ENCODE measurements at regions not wholly inside any gene's neighbourhood (a gene's known extent, or its start where the extent isn't known, plus 50 kb on each side); places are given as distances from the start of the nearest gene placed in this dataset.

GRCh38 chr4:38254825-38255224, 294.6 kb downstream of the PTTG2 start:
- 93 to 97% methylated on average over 1 of the region's 1 CpG for WGBS, 2 donors
- no peaks in the 10 kb centered on the region for H3K36me3 ChIP-seq
- intact Hi-C loops (cut with DNase I) = no loop called here
- no peaks in the 10 kb centered on the region for H3K4me1 ChIP-seq
- no peaks in the 10 kb centered on the region for H3K9me3 ChIP-seq
- TF ChIP-seq, protein P1, sequence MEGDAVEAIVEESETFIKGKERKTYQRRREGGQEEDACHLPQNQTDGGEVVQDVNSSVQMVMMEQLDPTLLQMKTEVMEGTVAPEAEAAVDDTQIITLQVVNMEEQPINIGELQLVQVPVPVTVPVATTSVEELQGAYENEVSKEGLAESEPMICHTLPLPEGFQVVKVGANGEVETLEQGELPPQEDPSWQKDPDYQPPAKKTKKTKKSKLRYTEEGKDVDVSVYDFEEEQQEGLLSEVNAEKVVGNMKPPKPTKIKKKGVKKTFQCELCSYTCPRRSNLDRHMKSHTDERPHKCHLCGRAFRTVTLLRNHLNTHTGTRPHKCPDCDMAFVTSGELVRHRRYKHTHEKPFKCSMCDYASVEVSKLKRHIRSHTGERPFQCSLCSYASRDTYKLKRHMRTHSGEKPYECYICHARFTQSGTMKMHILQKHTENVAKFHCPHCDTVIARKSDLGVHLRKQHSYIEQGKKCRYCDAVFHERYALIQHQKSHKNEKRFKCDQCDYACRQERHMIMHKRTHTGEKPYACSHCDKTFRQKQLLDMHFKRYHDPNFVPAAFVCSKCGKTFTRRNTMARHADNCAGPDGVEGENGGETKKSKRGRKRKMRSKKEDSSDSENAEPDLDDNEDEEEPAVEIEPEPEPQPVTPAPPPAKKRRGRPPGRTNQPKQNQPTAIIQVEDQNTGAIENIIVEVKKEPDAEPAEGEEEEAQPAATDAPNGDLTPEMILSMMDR (IDR thresholded peaks at IDR 0.05) = no peak
- no peak for TF ChIP-seq POLR2A (IDR thresholded peaks at IDR 0.05)
- no peak overlapping the region for H3K27ac ChIP-seq
- H3K27me3 ChIP-seq = no peaks in the 10 kb centered on the region
- no peak overlapping the region for H3K4me3 ChIP-seq (replicated peaks in 1 of 3)
- DNase-seq = no peak

DNA sequence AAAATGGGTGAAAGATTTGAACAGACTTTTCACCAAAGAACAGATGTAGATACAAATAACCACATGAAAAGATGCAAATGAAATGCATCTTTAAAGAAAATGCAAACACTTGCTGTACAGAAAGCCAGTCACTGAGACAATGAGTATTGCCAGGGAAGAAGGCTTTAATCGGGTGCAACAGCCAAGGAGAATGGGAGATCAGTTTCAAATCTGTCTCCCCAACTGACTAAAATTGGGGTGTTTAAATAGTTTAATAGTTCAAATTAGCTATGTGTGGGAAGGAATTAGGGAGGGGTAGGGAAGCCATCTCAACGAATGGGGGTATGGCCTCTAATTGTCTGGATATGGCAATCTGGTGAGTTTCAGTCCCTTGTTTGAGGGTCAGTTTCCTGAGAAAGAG, 295.4 kb downstream of the PTTG2 start:
- no peak overlapping the region for H3K27ac ChIP-seq
- H3K9me3 ChIP-seq = no peaks in the 10 kb centered on the region
- no peaks in the 10 kb centered on the region for H3K4me1 ChIP-seq
- DNase-seq = no peak
- H3K27me3 ChIP-seq = no peaks in the 10 kb centered on the region
- TF ChIP-seq, protein P1 (IDR thresholded peaks at IDR 0.05) = no peak
- no peak for TF ChIP-seq POLR2A (IDR thresholded peaks at IDR 0.05)
- H3K36me3 ChIP-seq = no peaks in the 10 kb centered on the region
- 92 to 95% methylated on average over 2 of the region's 2 CpGs for WGBS, 2 donors
- no peak overlapping the region for H3K4me3 ChIP-seq (replicated peaks in 1 of 3)
- intact Hi-C loops (cut with DNase I) = no loop called here

- Histone ChIP-seq H3K9me3 (no peaks in the 10 kb centered on the region), H3K4me1 (no peaks in the 10 kb centered on the region), H3K4me3 (replicated peaks in 1 of 3) (no peak overlapping the region), H3K36me3 (no peaks in the 10 kb centered on the region), H3K27me3 (no peaks in the 10 kb centered on the region), H3K27ac (no peak overlapping the region)
- intact Hi-C loops (cut with DNase I) = no loop called here
- WGBS, 2 donors = 77 to 89% methylated on average over 4 of the region's 4 CpGs
- no peak for TF ChIP-seq POLR2A (IDR thresholded peaks at IDR 0.05)
- no peak for DNase-seq
These were observed 306.4 kb downstream of the PTTG2 start for GRCh38 chr4:38266616-38267015.

DNA sequence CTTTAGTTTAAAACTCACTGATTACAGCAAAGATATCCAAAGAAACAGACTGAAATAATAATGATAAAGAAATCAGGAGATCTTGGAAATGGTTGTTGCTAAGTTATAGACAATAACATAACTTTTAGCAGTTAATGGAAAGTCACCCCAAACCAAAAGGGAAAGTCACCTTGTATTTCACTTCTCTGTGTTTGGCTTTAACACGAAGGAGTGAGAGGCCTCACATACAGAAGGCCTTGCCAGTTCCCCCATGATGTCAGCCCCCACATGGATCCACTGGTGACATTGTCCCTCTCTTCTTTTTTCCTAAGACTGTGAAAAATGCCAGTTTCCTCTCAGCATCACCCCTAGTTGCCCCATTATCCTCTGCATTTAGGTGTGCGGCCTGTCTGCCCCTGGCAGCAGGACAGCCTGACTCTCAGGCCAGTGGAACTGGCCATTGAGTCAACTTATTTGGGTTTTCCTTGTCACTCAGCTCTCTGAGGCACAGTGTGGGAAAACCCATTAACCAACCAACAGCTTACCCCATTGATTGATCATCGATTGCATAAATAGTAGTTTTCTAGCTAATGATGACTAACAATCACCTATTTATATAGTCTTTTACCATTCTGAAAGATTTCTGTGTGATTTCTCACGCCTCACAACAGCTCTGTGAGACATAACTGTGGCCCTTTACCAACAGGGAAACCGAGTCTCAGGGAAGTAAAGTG, 308.1 kb downstream of the PTTG2 start:
- no peak for DNase-seq
- intact Hi-C loops (cut with DNase I) = no loop called here
- TF ChIP-seq, protein P1 (IDR thresholded peaks at IDR 0.05) = no peak
- no peak for TF ChIP-seq POLR2A (IDR thresholded peaks at IDR 0.05)

GRCh38 chr4:38268837-38269236, 308.6 kb downstream of the PTTG2 start:
- Histone ChIP-seq H3K9me3 (no peaks in the 10 kb centered on the region), H3K36me3 (no peaks in the 10 kb centered on the region)
- WGBS, 2 donors = 95 to 97% methylated on average over 1 of the region's 1 CpG

More for the DNA sequence above, 308.1 kb downstream of the PTTG2 start:
- H3K27ac ChIP-seq = no peak overlapping the region
- H3K27me3 ChIP-seq = no peaks in the 10 kb centered on the region
- H3K4me1 ChIP-seq = peaks cover 0 to 3% of the 10 kb centered on the region in 2 donors
- no peaks in the 10 kb centered on the region for H3K9me3 ChIP-seq
- no peaks in the 10 kb centered on the region for H3K36me3 ChIP-seq
- 89 to 98% methylated on average over 5 of the region's 5 CpGs for WGBS, 2 donors
- H3K4me3 ChIP-seq (replicated peaks in 1 of 3) = no peak overlapping the region

More at GRCh38 chr4:38268837-38269236, 308.6 kb downstream of the PTTG2 start:
- Histone ChIP-seq H3K4me1 (peaks cover 0 to 5% of the 10 kb centered on the region in 2 donors), H3K27me3 (no peaks in the 10 kb centered on the region), H3K4me3 (replicated peaks in 1 of 3) (no peak overlapping the region), H3K27ac (no peak overlapping the region)
- intact Hi-C loops (cut with DNase I) = no loop called here
- TF ChIP-seq, protein P1 (IDR thresholded peaks at IDR 0.05) = no peak
- no peak for TF ChIP-seq POLR2A (IDR thresholded peaks at IDR 0.05)
- no peak for DNase-seq
